ENCODE measurements at regions not wholly inside any gene's neighbourhood (a gene's known extent, or its start where the extent isn't known, plus 50 kb on each side); places are given as distances from the start of the nearest gene placed in this dataset.

GRCh38 chr6:16018626-16019025 is 110.3 kb upstream of the MYLIP start:
- TF ChIP-seq, protein P1, sequence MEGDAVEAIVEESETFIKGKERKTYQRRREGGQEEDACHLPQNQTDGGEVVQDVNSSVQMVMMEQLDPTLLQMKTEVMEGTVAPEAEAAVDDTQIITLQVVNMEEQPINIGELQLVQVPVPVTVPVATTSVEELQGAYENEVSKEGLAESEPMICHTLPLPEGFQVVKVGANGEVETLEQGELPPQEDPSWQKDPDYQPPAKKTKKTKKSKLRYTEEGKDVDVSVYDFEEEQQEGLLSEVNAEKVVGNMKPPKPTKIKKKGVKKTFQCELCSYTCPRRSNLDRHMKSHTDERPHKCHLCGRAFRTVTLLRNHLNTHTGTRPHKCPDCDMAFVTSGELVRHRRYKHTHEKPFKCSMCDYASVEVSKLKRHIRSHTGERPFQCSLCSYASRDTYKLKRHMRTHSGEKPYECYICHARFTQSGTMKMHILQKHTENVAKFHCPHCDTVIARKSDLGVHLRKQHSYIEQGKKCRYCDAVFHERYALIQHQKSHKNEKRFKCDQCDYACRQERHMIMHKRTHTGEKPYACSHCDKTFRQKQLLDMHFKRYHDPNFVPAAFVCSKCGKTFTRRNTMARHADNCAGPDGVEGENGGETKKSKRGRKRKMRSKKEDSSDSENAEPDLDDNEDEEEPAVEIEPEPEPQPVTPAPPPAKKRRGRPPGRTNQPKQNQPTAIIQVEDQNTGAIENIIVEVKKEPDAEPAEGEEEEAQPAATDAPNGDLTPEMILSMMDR (IDR thresholded peaks at IDR 0.05), result no peak
- TF ChIP-seq POLR2A (IDR thresholded peaks at IDR 0.05), result no peak

Data from stomach (tissue), 4 donors.